Peyer's patch (tissue), 4 donors: ENCODE measurements at regions not wholly inside any gene's neighbourhood (a gene's known extent, or its start where the extent isn't known, plus 50 kb on each side); places are given as distances from the start of the nearest gene placed in this dataset.

Experiments used
- DNase-seq, 3 donors: peaks; one replicate each; pipeline ENCODE4 v3.0.0-alpha.2; 2017 to 2019
- H3K27ac ChIP-seq, 4 donors: fragments of 200-600 bp; sonication (generic); one replicate each; pipeline ENCODE4 v1.5.1; 2016 to 2019
- H3K27me3 ChIP-seq, 2 donors: fragments of 200-600 bp; sonication (generic); one replicate each; pipeline ENCODE4 v1.5.1; 2019
- H3K36me3 ChIP-seq, 3 donors: fragments of 200-600 bp; sonication (generic); one replicate each; pipeline ENCODE4 v1.5.1; 2016 to 2019
- H3K4me1 ChIP-seq, 4 donors: fragments of 200-600 bp; sonication (generic); one replicate each; pipeline ENCODE4 v1.5.1; 2016 to 2019
- H3K4me3 ChIP-seq, 4 donors: fragments of 200-600 bp; sonication (generic); 1 replicate in 3 of 4; 2 replicates in 1 of 4; pipeline ENCODE4 v1.5.1; 2016 to 2019; ENCODE audit warnings: mild to moderate bottlenecking in 1 of 4
- H3K9me3 ChIP-seq, 4 donors: fragments of 200-600 bp; sonication (generic); one replicate each; pipeline ENCODE4 v1.5.1; 2016 to 2019; ENCODE audit warnings: mild to moderate bottlenecking in 1 of 4
- POLR2A ChIP-seq, 2 donors: fragments of 450-650 bp; IDR thresholded peaks; one replicate each; pipeline ENCODE4 v1.5.1; 2017; ENCODE audit warnings: antibody characterized with exemption in 2 of 2, mild to moderate bottlenecking in 2 of 2, moderate library complexity in 2 of 2
- TF ChIP-seq, protein P1 (sequence below), 6 experiments: fragments of 450-650 bp in 4 of 6; fragments of 200-600 bp in 2 of 6; sonication (generic) in 1 of 6; IDR thresholded peaks; one replicate each; pipeline ENCODE4 v1.5.1; 2017 to 2019; ENCODE audit warnings: antibody characterized with exemption in 6 of 6, mild to moderate bottlenecking in 3 of 6, moderate library complexity in 1 of 6

DNA sequence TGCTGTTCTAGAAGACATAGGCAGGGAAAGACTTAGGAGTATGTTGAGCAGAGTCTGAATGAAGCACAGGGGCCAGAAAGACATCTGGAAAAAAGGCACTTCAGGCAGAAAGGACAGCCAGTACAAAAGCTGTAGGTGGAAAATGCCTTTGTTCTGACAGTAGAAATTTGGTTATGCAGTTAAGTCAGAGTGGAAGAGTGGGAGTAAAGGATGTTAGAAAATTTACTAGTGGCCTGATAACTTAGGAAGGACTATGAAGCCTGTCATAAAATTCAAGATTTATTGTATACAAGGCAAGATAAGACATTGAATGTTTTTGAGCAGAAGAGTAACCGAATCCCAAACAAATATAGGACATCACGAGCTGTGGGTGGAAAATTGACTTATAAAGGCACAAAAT is 987.9 kb downstream of the PLA2G4A start:
- TF ChIP-seq, protein P1, sequence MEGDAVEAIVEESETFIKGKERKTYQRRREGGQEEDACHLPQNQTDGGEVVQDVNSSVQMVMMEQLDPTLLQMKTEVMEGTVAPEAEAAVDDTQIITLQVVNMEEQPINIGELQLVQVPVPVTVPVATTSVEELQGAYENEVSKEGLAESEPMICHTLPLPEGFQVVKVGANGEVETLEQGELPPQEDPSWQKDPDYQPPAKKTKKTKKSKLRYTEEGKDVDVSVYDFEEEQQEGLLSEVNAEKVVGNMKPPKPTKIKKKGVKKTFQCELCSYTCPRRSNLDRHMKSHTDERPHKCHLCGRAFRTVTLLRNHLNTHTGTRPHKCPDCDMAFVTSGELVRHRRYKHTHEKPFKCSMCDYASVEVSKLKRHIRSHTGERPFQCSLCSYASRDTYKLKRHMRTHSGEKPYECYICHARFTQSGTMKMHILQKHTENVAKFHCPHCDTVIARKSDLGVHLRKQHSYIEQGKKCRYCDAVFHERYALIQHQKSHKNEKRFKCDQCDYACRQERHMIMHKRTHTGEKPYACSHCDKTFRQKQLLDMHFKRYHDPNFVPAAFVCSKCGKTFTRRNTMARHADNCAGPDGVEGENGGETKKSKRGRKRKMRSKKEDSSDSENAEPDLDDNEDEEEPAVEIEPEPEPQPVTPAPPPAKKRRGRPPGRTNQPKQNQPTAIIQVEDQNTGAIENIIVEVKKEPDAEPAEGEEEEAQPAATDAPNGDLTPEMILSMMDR (IDR thresholded peaks at IDR 0.05): no peak
- no peak for TF ChIP-seq POLR2A (IDR thresholded peaks at IDR 0.05)

DNA sequence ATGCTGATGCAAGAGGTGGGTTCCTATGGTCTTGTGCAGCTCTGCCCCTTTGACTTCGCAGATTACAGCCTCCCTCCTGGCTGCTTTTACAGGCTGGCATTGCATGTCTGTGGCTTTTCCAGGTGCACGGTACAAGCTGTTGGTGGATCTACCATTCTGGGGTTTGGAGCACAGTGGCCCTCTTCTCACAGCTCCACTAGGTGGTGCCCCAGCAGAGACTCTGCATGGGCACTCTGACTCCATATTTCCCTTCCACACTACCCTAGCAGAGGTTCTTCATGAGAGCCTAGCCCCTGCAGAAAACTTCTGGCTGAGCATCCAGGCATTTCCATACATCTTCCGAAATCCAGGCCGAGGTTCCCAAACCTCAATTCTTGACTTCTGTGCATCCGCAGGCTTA is 989.0 kb downstream of the PLA2G4A start:
- no peak for DNase-seq
- no peaks in the 10 kb centered on the region for H3K27me3 ChIP-seq
- H3K9me3 ChIP-seq: no peaks in the 10 kb centered on the region
- H3K36me3 ChIP-seq: no peaks in the 10 kb centered on the region
- H3K27ac ChIP-seq: no peak overlapping the region
- TF ChIP-seq POLR2A (IDR thresholded peaks at IDR 0.05): no peak
- TF ChIP-seq, protein P1 (IDR thresholded peaks at IDR 0.05): no peak
- no peaks in the 10 kb centered on the region for H3K4me1 ChIP-seq
- H3K4me3 ChIP-seq: no peak overlapping the region

More for the DNA sequence above, 987.9 kb downstream of the PLA2G4A start:
- no peaks in the 10 kb centered on the region for H3K9me3 ChIP-seq
- no peak overlapping the region for H3K27ac ChIP-seq
- no peaks in the 10 kb centered on the region for H3K4me1 ChIP-seq
- no peak overlapping the region for H3K4me3 ChIP-seq
- DNase-seq: no peak
- H3K36me3 ChIP-seq: no peaks in the 10 kb centered on the region
- no peaks in the 10 kb centered on the region for H3K27me3 ChIP-seq

DNA sequence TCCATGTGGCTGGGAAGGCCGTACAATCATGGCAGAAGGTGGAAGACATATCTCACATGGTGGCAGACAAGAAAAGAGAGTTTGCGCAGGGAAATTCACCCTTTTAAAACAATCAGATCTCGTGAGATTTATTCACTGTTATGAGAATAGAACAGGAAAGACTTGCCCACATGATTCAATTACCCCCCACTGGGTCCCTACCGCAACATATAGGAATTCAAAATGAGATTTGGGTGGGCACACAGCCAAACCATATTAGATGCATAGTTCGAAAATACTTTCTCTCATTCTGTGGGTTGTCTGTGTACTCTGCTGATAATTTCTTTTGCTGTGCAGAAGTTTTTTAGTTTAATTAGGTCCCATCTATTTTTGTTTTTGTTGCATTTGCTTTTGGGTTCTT is 990.3 kb downstream of the PLA2G4A start:
- H3K4me1 ChIP-seq: no peaks in the 10 kb centered on the region
- no peak overlapping the region for H3K27ac ChIP-seq
- no peaks in the 10 kb centered on the region for H3K27me3 ChIP-seq
- H3K36me3 ChIP-seq: no peaks in the 10 kb centered on the region
- DNase-seq: no peak
- no peaks in the 10 kb centered on the region for H3K9me3 ChIP-seq
- no peak overlapping the region for H3K4me3 ChIP-seq
- TF ChIP-seq, protein P1 (IDR thresholded peaks at IDR 0.05): no peak
- no peak for TF ChIP-seq POLR2A (IDR thresholded peaks at IDR 0.05)

DNA sequence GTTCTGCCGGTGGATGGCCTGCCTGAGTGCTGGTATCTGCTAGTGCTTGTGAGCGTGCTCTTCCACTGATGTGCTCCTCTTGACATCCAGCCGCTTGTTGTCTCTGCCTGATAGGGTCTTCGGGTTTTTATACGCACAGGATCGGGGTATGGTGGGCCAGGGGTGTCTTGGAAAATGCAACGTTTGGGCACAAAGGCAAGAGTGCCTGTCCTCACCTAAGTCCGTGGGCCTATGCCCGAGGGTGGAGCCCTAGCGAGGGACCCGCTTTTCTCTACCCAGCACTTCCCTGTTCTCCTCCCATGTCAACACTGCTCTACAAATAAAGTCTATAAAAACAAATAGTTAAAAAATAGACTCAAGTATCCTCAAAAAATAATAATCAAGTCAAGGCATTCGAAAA is 1007.8 kb downstream of the PLA2G4A start:
- Histone ChIP-seq H3K4me3 (no peak overlapping the region), H3K4me1 (no peaks in the 10 kb centered on the region), H3K27ac (no peak overlapping the region), H3K9me3 (no peaks in the 10 kb centered on the region), H3K36me3 (no peaks in the 10 kb centered on the region), H3K27me3 (no peaks in the 10 kb centered on the region)
- no peak for DNase-seq
- TF ChIP-seq, protein P1 (IDR thresholded peaks at IDR 0.05): no peak
- TF ChIP-seq POLR2A (IDR thresholded peaks at IDR 0.05): no peak

DNA sequence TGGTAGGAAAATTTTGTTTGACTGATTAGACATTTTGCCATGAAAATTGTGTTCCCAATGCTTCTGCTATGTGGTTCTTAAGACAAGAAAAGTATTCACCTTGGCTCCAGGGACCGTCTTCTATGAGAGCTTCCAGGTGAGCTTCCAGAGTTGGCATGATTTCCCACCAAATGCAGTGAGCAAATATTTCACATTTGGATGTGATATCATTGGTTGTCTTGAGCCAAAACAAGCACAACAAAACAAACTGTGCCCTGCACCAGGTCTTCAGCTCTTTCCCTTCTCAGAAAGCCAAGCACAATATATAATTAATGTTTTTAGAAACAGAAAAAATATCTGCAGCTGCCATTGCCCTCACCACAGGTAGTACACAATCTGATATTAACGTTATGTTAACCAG is 1009.0 kb downstream of the PLA2G4A start:
- Histone ChIP-seq H3K4me1 (no peaks in the 10 kb centered on the region), H3K27me3 (no peaks in the 10 kb centered on the region), H3K27ac (no peak overlapping the region), H3K9me3 (no peaks in the 10 kb centered on the region), H3K36me3 (no peaks in the 10 kb centered on the region), H3K4me3 (no peak overlapping the region)
- TF ChIP-seq, protein P1 (IDR thresholded peaks at IDR 0.05): no peak
- TF ChIP-seq POLR2A (IDR thresholded peaks at IDR 0.05): no peak
- no peak for DNase-seq
